Fibroblast of lung (primary cell): ENCODE measurements at regions not wholly inside any gene's neighbourhood (a gene's known extent, or its start where the extent isn't known, plus 50 kb on each side); places are given as distances from the start of the nearest gene placed in this dataset.

Source experiments
- EZH2 ChIP-seq: IDR thresholded peaks from 2 replicates; pipeline ENCODE4 v1.5.1; 2012; ENCODE audit warnings: low read length, control low read depth, mild to moderate bottlenecking; ENCODE audit errors: missing control alignments
- TF ChIP-seq, protein P1 (sequence below), 2 donors: IDR thresholded peaks in 1 of 2; conservative IDR thresholded peaks in 1 of 2; 1 replicate in 1 of 2; 2 replicates in 1 of 2; pipeline ENCODE4 v1.5.1; 2011 to 2012; ENCODE audit warnings: low read length in 2 of 2, control low read depth in 1 of 2, inconsistent platforms in 1 of 2, low read depth in 1 of 2, mild to moderate bottlenecking in 1 of 2

DNA sequence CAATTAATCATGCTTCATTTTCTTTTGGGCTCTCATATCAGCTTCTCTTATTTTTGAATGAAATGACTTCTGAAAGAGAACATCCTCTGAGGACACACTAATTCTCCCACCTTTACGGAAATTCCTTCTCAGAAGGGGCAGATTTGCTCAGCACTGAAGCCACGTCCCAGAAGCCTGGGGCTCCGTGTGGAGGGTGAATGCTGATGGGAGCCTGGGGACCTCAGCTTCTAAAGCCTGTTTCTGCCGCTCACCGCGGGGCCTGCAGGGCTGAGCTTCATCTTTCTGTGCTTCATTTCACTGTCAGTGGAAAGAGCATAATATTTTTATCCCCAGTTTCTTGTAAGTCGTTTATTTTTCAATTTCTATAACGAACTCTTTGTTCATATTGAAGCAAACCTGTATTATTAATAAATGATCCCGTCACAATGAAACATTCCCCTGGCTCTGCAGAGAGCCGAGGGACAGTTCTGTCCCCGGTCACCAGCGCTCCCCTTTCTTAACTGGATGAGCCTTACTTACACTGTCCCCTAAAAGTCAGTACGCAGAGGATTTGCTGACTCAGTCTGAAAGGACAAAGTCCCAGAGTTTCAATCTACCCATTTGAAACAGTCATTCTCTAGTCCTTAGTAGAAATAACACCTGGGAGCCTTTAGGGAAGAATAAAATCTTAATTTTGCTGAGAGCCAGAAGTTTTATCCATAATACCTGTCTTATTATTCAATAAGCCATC, 364.6 kb upstream of the FAT1 start:
- TF ChIP-seq, protein P1, sequence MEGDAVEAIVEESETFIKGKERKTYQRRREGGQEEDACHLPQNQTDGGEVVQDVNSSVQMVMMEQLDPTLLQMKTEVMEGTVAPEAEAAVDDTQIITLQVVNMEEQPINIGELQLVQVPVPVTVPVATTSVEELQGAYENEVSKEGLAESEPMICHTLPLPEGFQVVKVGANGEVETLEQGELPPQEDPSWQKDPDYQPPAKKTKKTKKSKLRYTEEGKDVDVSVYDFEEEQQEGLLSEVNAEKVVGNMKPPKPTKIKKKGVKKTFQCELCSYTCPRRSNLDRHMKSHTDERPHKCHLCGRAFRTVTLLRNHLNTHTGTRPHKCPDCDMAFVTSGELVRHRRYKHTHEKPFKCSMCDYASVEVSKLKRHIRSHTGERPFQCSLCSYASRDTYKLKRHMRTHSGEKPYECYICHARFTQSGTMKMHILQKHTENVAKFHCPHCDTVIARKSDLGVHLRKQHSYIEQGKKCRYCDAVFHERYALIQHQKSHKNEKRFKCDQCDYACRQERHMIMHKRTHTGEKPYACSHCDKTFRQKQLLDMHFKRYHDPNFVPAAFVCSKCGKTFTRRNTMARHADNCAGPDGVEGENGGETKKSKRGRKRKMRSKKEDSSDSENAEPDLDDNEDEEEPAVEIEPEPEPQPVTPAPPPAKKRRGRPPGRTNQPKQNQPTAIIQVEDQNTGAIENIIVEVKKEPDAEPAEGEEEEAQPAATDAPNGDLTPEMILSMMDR (conservative IDR thresholded peaks at IDR 0.05 in 1 of 2, IDR thresholded peaks at IDR 0.05 in 1 of 2; ENCODE audit: low read depth in 1 of 2, low read length in 2 of 2) = no peak
- no peak for TF ChIP-seq EZH2
